Activated naive CD8-positive, alpha-beta T cell treated with anti-CD3 and anti-CD28 coated beads, Interleukin-2, amount 50 U/mL, for 24 hours (primary cell): ENCODE measurements at regions not wholly inside any gene's neighbourhood (a gene's known extent, or its start where the extent isn't known, plus 50 kb on each side); places are given as distances from the start of the nearest gene placed in this dataset.

Source experiments
- ATAC-seq: fragments of 150-1000 bp; cut with Tn5 transposase; one replicate; pipeline ENCODE4 v1.10.0; 2021
- DNase-seq: peaks from one replicate; pipeline ENCODE4 v3.0.0; 2021
- H3K27ac Mint-ChIP-seq: one replicate; pipeline ENCODE4 v1.8.0; 2021; ENCODE audit warnings: mild to moderate bottlenecking, mixed read lengths
- H3K27me3 Mint-ChIP-seq: one replicate; pipeline ENCODE4 v1.8.0; 2021; ENCODE audit warnings: mixed read lengths
- H3K36me3 Mint-ChIP-seq: one replicate; pipeline ENCODE4 v1.8.0; 2021; ENCODE audit warnings: low read depth, mixed read lengths
- H3K4me1 Mint-ChIP-seq: one replicate; pipeline ENCODE4 v1.8.0; 2021; ENCODE audit warnings: mixed read lengths
- H3K4me3 Mint-ChIP-seq: one replicate; pipeline ENCODE4 v1.8.0; 2021; ENCODE audit warnings: mild to moderate bottlenecking, moderate library complexity, mixed read lengths
- H3K9me3 Mint-ChIP-seq: one replicate; pipeline ENCODE4 v1.8.0; 2021; ENCODE audit warnings: mixed read lengths

DNA sequence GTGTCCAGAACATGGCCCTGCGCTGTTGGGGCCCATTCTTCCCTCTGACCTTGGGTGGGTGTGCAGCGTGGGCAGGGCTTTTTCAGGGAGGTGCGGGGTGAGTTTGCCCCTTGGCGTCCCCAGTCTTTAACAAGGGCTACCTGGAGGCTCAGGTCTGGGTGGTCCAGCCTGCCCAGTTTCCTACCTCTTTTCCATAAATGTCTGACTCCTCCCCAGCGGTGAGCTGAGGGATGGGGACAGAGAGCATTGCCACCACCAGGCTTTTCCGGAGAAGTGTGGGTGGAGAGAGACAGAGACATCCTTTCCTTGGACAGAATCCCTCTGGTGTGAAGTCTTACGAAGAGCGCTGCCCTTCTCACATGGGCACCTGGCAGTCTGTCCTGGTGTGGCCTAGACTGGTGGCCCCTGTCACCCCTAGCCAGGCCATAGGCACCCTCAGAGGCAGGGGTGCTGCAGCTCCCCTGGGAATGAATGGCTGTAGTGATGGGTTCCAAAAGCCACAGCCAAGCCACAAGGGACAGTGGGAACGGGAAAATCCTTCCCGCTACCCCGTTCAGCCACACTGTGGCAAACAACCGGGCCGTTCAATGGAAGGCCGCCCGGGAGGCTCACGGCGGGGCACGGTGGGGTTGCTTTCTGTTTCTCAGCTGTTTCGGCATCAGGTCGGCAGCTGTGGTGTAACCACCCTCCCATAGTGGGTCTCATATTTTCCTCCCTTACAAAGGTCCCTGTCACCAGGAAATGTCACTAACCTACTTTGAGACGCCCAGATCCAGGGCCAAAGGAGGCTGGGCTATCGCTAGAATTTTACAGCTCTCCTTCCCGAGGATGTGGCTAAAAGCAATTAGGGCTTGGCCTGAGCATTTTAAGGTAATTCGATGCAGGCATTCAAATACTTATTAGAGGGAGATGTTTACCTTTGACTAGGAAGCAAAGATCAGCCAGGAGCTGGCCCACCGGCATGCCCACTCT is 61.9 kb upstream of the GSE1 start:
- peaks cover 39% of the 10 kb centered on the region for H3K4me1 Mint-ChIP-seq
- H3K9me3 Mint-ChIP-seq: no peaks in the 10 kb centered on the region
- ATAC-seq (peak; percentile 62), DNase-seq (peak; percentile 66)
- H3K36me3 Mint-ChIP-seq: no peaks in the 10 kb centered on the region
- H3K27ac Mint-ChIP-seq: peak overlapping the region; percentile 64
- H3K4me3 Mint-ChIP-seq: peak overlapping the region; percentile 68
- H3K27me3 Mint-ChIP-seq: no peaks in the 10 kb centered on the region

DNA sequence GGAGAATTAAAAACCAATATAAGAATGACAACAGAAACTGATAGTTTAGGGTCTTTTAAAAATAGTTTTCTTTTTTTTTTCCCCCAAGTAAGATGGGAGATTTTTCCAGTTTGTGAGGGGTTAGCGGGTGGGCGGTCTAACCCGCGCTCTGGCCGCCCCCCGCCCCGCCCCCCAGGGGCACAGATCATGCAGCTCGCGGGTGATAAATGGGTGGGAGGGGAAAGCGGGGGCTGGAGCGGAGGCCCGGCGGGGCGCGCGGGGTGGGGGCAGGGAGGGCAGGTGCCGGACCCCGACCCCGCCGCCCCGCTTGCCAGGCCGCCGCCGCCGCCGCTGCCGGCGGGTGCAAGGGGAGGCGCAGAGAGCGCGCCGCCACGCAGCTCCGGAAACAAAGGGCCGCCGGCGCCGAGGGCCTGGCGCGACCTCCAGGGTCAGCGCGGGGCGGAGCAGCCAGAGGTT is 60.1 kb upstream of the GSE1 start:
- H3K9me3 Mint-ChIP-seq: no peaks in the 10 kb centered on the region
- peak overlapping the region; percentile 69 for H3K4me3 Mint-ChIP-seq
- no peaks in the 10 kb centered on the region for H3K36me3 Mint-ChIP-seq
- peak overlapping the region; percentile 50 for H3K27ac Mint-ChIP-seq
- ATAC-seq (no peak), DNase-seq (no peak)
- peaks cover 49% of the 10 kb centered on the region for H3K4me1 Mint-ChIP-seq
- H3K27me3 Mint-ChIP-seq: no peaks in the 10 kb centered on the region

DNA sequence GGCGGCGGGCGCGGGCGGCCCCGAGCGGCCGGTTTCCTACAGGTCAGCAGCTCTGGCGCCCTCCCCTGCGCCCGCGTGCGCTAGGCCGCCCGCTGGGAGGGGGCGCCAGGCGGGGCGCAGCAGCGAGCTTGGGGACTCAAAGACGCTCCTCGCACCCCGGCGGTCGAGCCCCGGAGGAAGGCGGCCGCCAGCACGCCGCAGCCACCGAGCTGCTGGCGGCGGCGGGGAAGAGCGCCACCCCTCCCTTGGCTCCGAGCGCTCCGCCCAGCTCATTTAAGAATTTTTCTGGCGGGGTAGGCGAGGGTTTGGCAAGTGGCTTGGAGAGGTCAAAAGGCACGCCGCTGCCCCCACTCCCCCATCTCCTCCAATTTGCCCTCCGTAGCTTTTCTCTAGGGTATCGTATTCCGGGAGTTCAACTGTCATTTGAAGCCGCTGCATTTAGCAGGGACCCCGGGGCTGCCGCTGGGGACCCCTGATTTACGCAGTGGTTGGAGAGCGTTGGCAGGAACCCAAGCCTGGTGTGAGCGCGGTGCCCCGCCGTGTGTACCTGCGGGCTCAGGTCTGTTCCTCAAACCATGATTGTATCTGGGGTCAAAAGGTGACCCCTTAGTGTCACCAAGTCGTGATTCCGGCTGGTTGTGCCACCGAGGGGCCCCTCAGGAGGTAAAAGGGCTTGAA is 59.5 kb upstream of the GSE1 start:
- peak; percentile 59 for DNase-seq
- Mint-ChIP-seq H3K9me3 (no peaks in the 10 kb centered on the region), H3K27ac (peak overlapping the region; percentile 90), H3K27me3 (no peaks in the 10 kb centered on the region), H3K36me3 (no peaks in the 10 kb centered on the region), H3K4me1 (peaks cover 55% of the 10 kb centered on the region), H3K4me3 (peak overlapping the region; percentile 86)
- peak; percentile 3 for ATAC-seq

DNA sequence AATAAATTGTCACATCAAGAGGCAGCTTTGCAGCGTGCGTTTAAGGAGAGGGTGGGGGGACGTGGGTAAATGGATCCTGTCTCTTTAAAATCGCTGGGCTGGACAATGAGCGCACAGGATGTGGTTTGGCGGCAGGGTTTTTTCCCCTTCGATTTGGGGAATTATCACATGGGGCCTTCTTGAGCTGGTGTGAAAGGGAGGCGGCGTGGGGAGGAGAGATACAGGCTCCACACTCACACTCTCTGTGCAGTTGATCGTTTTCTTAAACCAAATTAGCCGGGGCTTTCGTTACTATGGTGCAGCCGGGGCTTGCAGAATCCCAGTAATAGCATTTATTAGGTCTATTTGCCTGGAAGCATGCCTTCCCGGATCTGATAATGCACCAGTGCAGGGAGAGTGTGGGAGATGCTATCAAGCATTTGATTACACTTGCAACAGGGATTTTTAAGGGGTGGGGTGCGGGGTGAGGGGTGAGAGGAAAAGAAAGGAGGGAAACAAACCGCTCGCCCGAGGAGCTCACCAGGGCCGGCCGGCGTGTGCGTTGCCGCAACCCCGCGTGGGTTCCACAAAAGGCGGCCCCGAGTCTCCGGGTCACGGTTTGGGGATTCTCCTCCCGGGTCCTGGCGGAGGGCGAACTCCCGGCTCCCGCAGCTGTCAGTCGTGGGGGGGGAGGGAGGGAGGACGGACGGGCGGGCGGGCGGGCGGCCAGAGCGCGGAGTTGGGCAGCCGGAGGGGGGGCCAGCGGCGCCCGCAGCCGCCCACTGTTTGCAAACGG is 58.8 kb upstream of the GSE1 start:
- DNase-seq: peak; percentile 83
- peak; percentile 53 for ATAC-seq
- Mint-ChIP-seq H3K9me3 (no peaks in the 10 kb centered on the region), H3K4me1 (peaks cover 61% of the 10 kb centered on the region), H3K36me3 (no peaks in the 10 kb centered on the region), H3K27ac (peak overlapping the region; percentile 90), H3K4me3 (peak overlapping the region; percentile 86), H3K27me3 (no peaks in the 10 kb centered on the region)

DNA sequence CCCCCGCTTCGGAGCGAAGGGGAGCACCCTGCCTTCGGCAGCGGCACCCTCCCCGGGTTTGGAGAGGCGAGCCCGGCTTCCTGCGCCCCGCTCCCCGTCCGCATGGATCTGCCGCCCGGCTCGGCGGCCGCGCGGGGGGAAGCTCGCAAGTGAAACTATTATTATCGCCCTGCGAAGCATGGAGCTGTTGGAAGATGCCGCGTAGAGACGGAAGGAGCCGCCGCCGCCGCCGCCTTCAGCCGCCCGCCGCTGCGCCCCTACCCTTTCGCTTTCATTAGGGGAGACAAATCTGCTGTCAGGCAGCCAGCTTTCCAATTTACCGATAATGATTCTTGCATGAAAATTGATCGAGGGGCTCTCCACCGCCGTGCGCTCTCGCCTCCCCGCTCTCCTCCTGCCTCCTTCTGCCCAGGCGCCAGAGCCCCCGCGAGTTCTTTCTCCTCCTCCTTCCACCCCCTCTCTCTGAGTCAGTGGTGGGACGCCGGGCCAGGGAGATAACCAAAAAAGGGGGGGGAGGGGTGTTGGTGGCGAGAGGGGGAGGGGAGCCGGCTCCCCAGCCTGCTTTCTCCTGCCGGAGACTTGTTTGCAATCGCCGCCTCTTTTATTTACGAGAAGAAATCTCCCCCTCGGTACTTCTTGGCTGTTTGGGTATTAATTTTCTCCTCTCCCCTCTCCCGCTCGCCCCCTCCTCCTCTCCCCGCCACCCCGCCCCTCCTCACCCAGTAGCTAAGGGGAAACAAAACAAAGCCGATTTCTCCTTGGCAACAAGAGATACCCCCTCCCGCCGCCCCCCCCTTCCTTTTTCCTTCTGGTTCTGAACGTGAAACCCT is 58.0 kb upstream of the GSE1 start:
- H3K27me3 Mint-ChIP-seq: no peaks in the 10 kb centered on the region
- H3K27ac Mint-ChIP-seq: peak overlapping the region; percentile 97
- H3K4me3 Mint-ChIP-seq: peak overlapping the region; percentile 89
- no peaks in the 10 kb centered on the region for H3K9me3 Mint-ChIP-seq
- no peaks in the 10 kb centered on the region for H3K36me3 Mint-ChIP-seq
- ATAC-seq: peak; percentile 42
- DNase-seq: peak; percentile 78
- H3K4me1 Mint-ChIP-seq: peaks cover 55% of the 10 kb centered on the region

DNA sequence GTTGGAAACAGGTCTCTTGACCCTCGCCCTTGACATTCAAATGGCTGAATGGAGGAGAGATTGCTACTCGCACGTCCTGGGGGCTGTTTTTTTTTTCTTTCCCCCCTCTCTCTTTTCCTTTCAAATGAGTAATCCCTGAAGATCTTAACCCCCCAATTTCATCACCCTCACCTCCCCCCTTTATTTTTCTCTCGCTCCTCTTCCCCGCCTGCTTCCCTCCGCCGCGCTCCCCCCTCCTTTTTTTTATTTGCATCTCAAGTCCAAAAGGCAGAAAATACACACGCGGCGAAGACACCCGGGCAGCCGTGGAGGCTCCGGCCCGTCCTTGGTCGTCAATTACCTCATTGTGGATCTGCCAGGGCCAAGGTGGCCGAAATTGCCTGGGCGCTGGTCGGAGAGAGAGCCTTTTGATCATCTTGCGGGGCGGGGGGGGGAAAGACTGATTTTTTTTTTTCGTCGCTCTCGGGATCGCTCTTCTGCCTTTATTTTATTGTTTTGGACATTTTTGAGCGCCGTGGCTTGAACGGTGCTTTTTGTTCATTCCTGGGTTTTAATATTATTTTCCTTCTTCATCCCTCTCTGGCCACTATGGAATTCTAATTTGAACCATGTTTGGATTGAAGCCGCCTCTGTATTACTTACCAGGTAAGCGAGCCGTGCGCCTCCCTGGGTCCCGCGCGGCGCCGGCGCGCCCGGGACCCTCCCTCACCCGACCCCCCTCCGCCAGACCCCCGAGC is 57.2 kb upstream of the GSE1 start:
- H3K4me3 Mint-ChIP-seq: peak overlapping the region; percentile 89
- peak overlapping the region; percentile 97 for H3K27ac Mint-ChIP-seq
- DNase-seq (peak; percentile 38), ATAC-seq (no peak)
- H3K9me3 Mint-ChIP-seq: no peaks in the 10 kb centered on the region
- H3K36me3 Mint-ChIP-seq: no peaks in the 10 kb centered on the region
- no peaks in the 10 kb centered on the region for H3K27me3 Mint-ChIP-seq
- peaks cover 53% of the 10 kb centered on the region for H3K4me1 Mint-ChIP-seq

DNA sequence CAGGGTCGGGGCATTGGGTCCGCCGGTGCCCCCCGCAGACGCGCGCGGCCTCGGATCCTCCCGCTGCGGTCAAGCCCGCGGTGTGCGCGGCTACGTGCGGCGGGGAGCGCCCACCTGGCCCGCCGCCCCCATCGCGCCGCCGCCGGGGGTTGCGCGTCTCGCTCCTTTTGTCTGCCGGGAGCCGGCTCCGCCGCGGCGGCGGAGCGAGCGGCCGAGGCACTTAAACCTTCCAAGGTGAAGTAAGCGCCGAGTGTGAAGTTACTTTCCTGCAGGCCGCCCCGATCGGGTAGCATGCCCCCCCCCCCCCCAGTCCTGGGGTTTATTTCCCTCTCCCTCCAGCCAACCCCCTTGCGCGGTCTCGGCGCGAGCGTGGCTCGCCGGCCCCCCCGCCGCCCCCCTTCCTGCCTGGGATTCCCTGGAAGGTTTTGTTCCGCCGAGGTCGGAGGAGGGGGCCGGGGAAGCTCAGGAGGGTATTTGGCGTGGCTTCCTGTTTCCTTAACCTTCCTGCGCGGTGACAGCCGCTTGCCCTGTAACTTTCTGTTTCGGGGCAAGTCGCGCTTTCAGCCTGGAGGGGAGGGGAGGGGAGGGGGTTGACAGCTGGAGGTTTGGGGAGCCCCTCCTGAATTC is 56.6 kb upstream of the GSE1 start:
- DNase-seq (peak; percentile 68), ATAC-seq (peak; percentile 35)
- Mint-ChIP-seq H3K4me3 (peak overlapping the region; percentile 89), H3K4me1 (peaks cover 46% of the 10 kb centered on the region), H3K27ac (peak overlapping the region; percentile 26), H3K27me3 (no peaks in the 10 kb centered on the region), H3K36me3 (no peaks in the 10 kb centered on the region), H3K9me3 (no peaks in the 10 kb centered on the region)

DNA sequence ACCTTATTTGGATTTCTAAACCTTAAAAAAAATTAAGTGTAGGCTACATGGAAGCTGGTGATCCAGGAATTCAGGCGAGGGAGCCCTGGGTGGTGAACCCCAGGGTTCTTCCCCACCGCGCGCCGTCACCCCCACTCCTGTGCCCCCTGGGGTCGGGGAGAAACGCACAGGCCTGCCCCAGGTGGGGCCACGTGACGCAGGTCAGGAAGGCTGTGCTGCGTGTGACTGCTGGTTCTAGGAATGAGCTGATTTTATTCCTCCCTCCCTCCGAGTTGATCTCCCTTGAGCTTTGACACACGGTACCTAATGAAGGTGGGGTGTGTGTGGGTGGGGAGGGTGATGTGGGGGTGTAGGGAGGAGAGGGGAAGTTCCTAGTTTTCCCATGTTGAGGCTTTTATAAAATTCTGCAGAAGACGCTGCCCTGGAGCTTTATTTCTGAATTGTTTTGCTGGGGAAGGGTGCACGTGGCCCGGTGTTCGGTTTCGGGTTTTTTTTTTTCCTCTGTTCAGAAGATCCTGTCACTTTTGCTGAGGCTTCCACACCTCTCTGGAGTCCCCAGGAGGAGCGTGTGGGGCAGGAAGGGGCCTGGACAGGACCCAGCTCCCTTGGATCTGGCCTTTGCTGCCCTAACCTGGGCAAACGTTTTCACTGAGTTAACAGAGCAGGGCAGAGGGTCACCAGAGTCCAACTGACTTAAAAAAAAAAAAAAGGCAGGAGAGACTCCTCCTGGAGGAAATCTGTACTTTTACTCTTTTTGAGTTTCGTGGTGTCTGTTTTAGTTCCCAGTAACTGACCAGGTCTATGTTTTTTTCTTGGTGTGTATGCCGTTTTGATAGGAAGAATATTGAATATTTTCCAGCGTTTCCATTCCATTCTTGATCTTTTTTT is 55.8 kb upstream of the GSE1 start:
- Mint-ChIP-seq H3K4me1 (peaks cover 42% of the 10 kb centered on the region), H3K36me3 (no peaks in the 10 kb centered on the region)
- peak; percentile 64 for DNase-seq

DNA sequence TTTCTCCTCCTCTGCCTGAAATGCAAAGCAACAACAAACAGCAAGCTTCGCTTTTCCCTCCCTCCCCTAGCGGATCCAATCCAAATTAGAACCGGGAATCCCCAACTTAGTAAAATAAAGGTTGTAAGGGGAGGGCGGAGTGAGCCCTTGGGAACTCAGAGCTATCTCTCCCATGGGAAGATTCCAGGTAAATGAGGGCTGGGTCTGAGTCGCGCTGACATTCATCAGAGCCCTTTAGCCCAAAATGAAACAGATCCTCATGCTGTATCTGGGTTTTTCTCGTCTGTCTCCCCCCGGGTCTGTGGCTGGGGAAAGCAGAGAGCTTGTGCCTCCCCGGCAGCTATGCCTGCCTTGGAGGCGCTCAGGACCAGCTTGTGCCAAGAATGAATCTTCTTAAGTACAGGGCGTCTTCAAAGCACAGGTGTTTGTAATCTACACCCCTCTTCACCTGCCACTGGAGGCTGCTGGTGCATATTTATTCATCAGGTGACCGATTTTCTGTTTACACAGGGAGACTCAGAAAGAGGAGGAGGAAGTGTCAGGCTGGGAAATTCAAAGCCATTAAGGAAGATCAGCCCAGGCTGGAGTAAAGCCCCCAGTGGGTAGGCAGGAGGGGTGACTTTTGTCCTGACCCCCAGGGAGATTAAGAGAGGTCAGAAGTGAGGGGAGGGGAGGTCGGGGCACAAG is 55.0 kb upstream of the GSE1 start:
- Mint-ChIP-seq H3K4me1 (peaks cover 41% of the 10 kb centered on the region), H3K27me3 (no peaks in the 10 kb centered on the region), H3K4me3 (peak overlapping the region; percentile 89), H3K9me3 (no peaks in the 10 kb centered on the region), H3K27ac (peak overlapping the region; percentile 37), H3K36me3 (no peaks in the 10 kb centered on the region)
- DNase-seq (no peak), ATAC-seq (no peak)

More for the DNA sequence above, 55.8 kb upstream of the GSE1 start:
- peak; percentile 35 for ATAC-seq
- H3K4me3 Mint-ChIP-seq: peak overlapping the region; percentile 89
- H3K27ac Mint-ChIP-seq: peak overlapping the region; percentile 26
- no peaks in the 10 kb centered on the region for H3K27me3 Mint-ChIP-seq
- no peaks in the 10 kb centered on the region for H3K9me3 Mint-ChIP-seq

DNA sequence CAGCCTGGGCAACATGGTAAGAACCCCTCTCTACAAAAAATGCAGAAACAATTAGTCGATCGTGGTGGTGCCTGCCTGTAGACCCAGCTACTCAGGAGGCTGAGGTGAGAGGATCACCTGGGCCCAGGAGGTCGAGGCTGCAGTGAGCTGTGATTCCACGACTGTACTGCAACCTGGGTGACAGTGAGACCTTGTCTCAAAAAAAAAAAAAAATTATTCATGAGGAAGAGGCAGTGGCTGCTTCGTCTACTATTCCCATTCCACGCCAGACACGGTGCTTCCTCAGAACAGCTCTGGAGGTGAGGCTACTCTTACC is 52.2 kb upstream of the GSE1 start:
- Mint-ChIP-seq H3K27me3 (no peaks in the 10 kb centered on the region), H3K9me3 (no peaks in the 10 kb centered on the region), H3K27ac (no peak overlapping the region), H3K4me3 (no peak overlapping the region), H3K4me1 (peaks cover 49% of the 10 kb centered on the region), H3K36me3 (no peaks in the 10 kb centered on the region)
- DNase-seq: no peak
- ATAC-seq: no peak

DNA sequence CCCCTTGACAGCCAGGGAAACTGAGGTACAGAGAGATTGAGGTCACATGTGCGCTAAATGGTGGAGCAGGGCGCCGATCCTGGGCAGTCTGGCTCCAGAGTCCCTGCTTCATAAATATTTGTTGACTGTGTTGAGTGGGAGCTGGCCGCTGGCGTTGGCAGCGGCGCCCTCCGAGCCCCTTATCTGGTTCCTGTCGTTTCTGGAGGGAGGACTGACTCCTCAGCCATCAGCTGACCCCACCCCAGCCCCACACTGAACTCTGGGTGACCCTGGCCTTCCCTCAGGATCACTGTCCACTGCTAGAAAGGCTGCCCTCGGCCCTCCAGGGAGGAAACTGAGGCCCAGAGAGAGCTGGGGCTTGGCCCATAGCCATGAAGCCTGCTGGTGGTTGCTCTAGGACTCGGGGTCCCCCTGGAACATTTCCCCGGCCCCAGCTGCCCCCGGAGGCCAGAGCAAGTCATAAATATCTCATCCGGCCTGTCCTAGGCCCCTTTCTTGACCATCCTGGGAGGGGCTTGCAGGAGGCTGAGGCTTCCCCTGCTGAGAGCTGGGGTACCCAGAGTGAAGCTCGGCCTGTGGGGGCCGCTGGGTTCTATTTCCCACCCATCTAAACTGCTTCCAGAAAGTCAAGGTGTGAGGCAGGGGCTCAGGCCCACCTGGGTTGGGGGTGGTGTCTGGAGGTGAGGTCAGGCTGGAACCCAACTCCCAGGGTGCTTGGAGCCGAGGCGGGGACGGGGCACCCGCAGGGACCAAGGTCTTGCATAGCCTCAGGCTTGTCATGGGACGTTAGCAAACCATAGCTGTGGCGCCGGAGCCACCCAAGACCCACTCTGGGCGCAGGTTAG is 51.7 kb upstream of the GSE1 start:
- no peak overlapping the region for H3K4me3 Mint-ChIP-seq
- peaks cover 51% of the 10 kb centered on the region for H3K4me1 Mint-ChIP-seq
- no peak overlapping the region for H3K27ac Mint-ChIP-seq
- H3K9me3 Mint-ChIP-seq: no peaks in the 10 kb centered on the region
- ATAC-seq (no peak), DNase-seq (no peak)
- no peaks in the 10 kb centered on the region for H3K27me3 Mint-ChIP-seq
- H3K36me3 Mint-ChIP-seq: no peaks in the 10 kb centered on the region
